K562 (cell line): ENCODE measurements at regions not wholly inside any gene's neighbourhood (a gene's known extent, or its start where the extent isn't known, plus 50 kb on each side); places are given as distances from the start of the nearest gene placed in this dataset.
A peak's percentile ranks its signal among the peaks of the same experiment; 100 is the strongest.

Source experiments
- ADNP ChIP-seq: fragments of 200-800 bp; sonication (Bioruptor generic); IDR thresholded peaks from 2 replicates; pipeline ENCODE4 v1.6.1; 2016; ENCODE audit warnings: missing genetic modification characterization, missing compliant biosample characterization
- ARID1B ChIP-seq: fragments of 450-650 bp; IDR thresholded peaks from 2 replicates; pipeline ENCODE4 v1.6.1; 2016; ENCODE audit warnings: antibody characterized with exemption, mild to moderate bottlenecking, inconsistent platforms
- ARID2 ChIP-seq: fragments of 450-650 bp; IDR thresholded peaks from 2 replicates; pipeline ENCODE4 v1.6.1; 2017; ENCODE audit warnings: antibody characterized with exemption, mild to moderate bottlenecking
- BCL6 ChIP-seq: fragments of 250-450 bp; sonication (Bioruptor Pico); IDR thresholded peaks from 2 replicates; pipeline ENCODE4 v1.4.0; 2020
- MTF1 ChIP-seq: fragments of 250-450 bp; sonication (Bioruptor Pico); IDR thresholded peaks from 2 replicates; pipeline ENCODE4 v1.9.0; 2021; ENCODE audit warnings: moderate library complexity, mild to moderate bottlenecking, inconsistent platforms, borderline replicate concordance
- MYC ChIP-seq, 2 experiments: fragments of 250-450 bp in 1 of 2; sonication (Bioruptor Pico) in 1 of 2; IDR thresholded peaks; 2 replicates each; pipeline versions ENCODE4 v1.5.1 to v1.6.1; 2012 to 2021; ENCODE audit warnings: low read depth in 2 of 2, borderline replicate concordance in 1 of 2, improper control_type of control experiment in 1 of 2, low read length in 1 of 2, mild to moderate bottlenecking in 1 of 2, moderate library complexity in 1 of 2
- PCBP2 ChIP-seq: fragments of 200-400 bp; formaldehyde crosslinking; IDR thresholded peaks from 2 replicates; pipeline ENCODE4 v1.6.1; 2018; ENCODE audit warnings: low read length, low read depth, mild to moderate bottlenecking, moderate library complexity; ENCODE audit not compliant: poor library complexity, severe bottlenecking
- POLR2AphosphoS5 ChIP-seq: IDR thresholded peaks from 2 replicates; pipeline ENCODE4 v1.6.1; 2011; ENCODE audit warnings: mild to moderate bottlenecking, low read depth, low read length, moderate library complexity; ENCODE audit not compliant: control insufficient read depth, insufficient read depth
- POU5F1 ChIP-seq: fragments of 150-350 bp; IDR thresholded peaks from 2 replicates; pipeline ENCODE4 v1.6.1; 2014; ENCODE audit warnings: borderline replicate concordance, low read length, low read depth, mild to moderate bottlenecking; ENCODE audit not compliant: partially characterized antibody
- PPARD ChIP-seq: fragments of 250-450 bp; sonication (Bioruptor Pico); IDR thresholded peaks from 2 replicates; pipeline ENCODE4 v1.8.0; 2022; ENCODE audit warnings: inconsistent platforms, mild to moderate bottlenecking, moderate library complexity
- SMC3 ChIP-seq: conservative IDR thresholded peaks from 2 replicates; pipeline ENCODE4 v1.6.1; 2011; ENCODE audit warnings: low read depth, low read length, improper control_type of control experiment; ENCODE audit not compliant: insufficient read depth
- SREBF1 ChIP-seq: fragments of 150-350 bp; IDR thresholded peaks from 2 replicates; pipeline ENCODE4 v1.6.1; 2014; ENCODE audit warnings: antibody characterized with exemption, low read depth, low read length, borderline replicate concordance
- SRSF9 ChIP-seq: fragments of 200-400 bp; formaldehyde crosslinking; IDR thresholded peaks from 2 replicates; pipeline ENCODE4 v1.6.1; 2017; ENCODE audit warnings: low read depth, low read length, borderline replicate concordance
- STAG1 ChIP-seq: sonication (generic); formaldehyde crosslinking; IDR thresholded peaks from 2 replicates; pipeline ENCODE4 v1.5.0; 2020; ENCODE audit warnings: missing genetic modification reagents, borderline replicate concordance
- TF ChIP-seq, protein P1 (sequence below): fragments of 250-450 bp; sonication (Bioruptor Pico); IDR thresholded peaks from 2 replicates; pipeline ENCODE4 v1.4.0; 2020; ENCODE audit warnings: mild to moderate bottlenecking, moderate library complexity, borderline replicate concordance
- TF ChIP-seq, protein P2 (sequence below): fragments of 250-450 bp; sonication (Bioruptor Pico); IDR thresholded peaks from 2 replicates; pipeline ENCODE4 v1.5.0; 2021; ENCODE audit warnings: mild to moderate bottlenecking, borderline replicate concordance
- TF ChIP-seq, protein P3 (sequence below): fragments of 250-450 bp; sonication (Bioruptor Pico); IDR thresholded peaks from 2 replicates; pipeline ENCODE4 v1.4.0; 2020; ENCODE audit warnings: borderline replicate concordance
- TF ChIP-seq, protein P4 (sequence below): fragments of 450-650 bp; IDR thresholded peaks from 2 replicates; pipeline ENCODE4 v1.6.1; 2016; ENCODE audit warnings: low read depth, mild to moderate bottlenecking, moderate library complexity

DNA sequence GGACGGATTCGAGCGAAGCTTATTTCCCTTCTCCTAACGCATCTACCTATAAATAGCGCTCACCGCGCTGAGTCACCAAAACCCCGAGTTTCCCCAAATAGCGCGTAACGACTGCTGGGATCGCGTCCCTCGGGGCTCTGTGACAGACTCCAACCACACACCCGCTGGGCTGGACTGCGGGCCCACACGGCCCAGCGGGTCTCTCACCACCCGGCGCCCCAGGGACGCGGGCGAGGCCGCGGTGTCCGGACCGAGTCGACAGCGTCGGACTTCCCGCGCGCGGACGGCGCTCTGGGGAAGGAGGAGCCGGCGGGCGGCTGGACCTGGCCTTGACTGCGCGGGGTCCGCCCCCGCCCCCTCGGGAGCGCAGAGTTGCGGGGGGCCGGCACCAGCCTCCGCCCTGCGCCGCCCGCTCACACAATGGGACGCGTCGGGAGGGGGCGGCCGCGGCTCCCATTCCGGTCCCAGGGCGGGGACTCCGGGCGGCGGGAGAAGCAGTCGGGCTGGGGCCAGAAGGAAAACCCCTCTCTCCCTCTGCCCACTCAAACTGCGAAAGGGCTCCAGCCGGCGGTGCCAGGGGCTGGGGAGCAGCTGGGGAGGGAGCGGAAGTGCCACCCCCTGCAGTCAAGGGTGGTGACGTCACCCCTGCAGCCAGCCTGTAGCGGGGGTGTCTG is 108.8 kb downstream of the KCNRG start (continued):
- TF ChIP-seq, protein P1, sequence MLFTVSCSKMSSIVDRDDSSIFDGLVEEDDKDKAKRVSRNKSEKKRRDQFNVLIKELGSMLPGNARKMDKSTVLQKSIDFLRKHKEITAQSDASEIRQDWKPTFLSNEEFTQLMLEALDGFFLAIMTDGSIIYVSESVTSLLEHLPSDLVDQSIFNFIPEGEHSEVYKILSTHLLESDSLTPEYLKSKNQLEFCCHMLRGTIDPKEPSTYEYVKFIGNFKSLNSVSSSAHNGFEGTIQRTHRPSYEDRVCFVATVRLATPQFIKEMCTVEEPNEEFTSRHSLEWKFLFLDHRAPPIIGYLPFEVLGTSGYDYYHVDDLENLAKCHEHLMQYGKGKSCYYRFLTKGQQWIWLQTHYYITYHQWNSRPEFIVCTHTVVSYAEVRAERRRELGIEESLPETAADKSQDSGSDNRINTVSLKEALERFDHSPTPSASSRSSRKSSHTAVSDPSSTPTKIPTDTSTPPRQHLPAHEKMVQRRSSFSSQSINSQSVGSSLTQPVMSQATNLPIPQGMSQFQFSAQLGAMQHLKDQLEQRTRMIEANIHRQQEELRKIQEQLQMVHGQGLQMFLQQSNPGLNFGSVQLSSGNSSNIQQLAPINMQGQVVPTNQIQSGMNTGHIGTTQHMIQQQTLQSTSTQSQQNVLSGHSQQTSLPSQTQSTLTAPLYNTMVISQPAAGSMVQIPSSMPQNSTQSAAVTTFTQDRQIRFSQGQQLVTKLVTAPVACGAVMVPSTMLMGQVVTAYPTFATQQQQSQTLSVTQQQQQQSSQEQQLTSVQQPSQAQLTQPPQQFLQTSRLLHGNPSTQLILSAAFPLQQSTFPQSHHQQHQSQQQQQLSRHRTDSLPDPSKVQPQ (CRISPR knock-in tag): no peak
- TF ChIP-seq MTF1 (CRISPR knock-in tag) (no peak), POU5F1 (no peak), SREBF1 (no peak), STAG1 (no peak), PCBP2 (no peak), ADNP (tag) (no peak), MYC (IDR thresholded peaks at IDR 0.05; ENCODE audit: low read depth, low read length) (peak; percentile 42; the same call in 1 of the 2 replicates), MYC (CRISPR knock-in tag; IDR thresholded peaks at IDR 0.05; ENCODE audit: borderline replicate concordance, low read depth) (no peak), BCL6 (CRISPR knock-in tag) (no peak), ARID1B (peak; percentile 37; the same call in 1 of the 2 replicates), PPARD (no peak), POLR2AphosphoS5 (peak; percentile 56; the same call in 1 of the 2 replicates), SMC3 (no peak), ARID2 (no peak), SRSF9 (no peak)
- TF ChIP-seq, protein P2, sequence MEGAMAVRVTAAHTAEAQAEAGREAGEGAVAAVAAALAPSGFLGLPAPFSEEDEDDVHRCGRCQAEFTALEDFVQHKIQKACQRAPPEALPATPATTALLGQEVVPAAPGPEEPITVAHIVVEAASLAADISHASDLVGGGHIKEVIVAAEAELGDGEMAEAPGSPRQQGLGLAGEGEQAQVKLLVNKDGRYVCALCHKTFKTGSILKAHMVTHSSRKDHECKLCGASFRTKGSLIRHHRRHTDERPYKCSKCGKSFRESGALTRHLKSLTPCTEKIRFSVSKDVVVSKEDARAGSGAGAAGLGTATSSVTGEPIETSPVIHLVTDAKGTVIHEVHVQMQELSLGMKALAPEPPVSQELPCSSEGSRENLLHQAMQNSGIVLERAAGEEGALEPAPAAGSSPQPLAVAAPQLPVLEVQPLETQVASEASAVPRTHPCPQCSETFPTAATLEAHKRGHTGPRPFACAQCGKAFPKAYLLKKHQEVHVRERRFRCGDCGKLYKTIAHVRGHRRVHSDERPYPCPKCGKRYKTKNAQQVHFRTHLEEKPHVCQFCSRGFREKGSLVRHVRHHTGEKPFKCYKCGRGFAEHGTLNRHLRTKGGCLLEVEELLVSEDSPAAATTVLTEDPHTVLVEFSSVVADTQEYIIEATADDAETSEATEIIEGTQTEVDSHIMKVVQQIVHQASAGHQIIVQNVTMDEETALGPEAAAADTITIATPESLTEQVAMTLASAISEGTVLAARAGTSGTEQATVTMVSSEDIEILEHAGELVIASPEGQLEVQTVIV (CRISPR knock-in tag): no peak
- TF ChIP-seq, protein P3, sequence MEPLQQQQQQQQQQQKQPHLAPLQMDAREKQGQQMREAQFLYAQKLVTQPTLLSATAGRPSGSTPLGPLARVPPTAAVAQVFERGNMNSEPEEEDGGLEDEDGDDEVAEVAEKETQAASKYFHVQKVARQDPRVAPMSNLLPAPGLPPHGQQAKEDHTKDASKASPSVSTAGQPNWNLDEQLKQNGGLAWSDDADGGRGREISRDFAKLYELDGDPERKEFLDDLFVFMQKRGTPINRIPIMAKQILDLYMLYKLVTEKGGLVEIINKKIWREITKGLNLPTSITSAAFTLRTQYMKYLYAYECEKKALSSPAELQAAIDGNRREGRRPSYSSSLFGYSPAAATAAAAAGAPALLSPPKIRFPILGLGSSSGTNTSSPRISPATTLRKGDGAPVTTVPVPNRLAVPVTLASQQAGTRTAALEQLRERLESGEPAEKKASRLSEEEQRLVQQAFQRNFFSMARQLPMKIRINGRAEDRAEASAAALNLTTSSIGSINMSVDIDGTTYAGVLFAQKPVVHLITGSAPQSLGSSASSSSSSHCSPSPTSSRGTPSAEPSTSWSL (CRISPR knock-in tag): no peak
- TF ChIP-seq, protein P4, sequence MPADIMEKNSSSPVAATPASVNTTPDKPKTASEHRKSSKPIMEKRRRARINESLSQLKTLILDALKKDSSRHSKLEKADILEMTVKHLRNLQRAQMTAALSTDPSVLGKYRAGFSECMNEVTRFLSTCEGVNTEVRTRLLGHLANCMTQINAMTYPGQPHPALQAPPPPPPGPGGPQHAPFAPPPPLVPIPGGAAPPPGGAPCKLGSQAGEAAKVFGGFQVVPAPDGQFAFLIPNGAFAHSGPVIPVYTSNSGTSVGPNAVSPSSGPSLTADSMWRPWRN: no peak
